GM19438 (cell line): ENCODE measurements at regions not wholly inside any gene's neighbourhood (a gene's known extent, or its start where the extent isn't known, plus 50 kb on each side); places are given as distances from the start of the nearest gene placed in this dataset.
"Not testable (repeated sequence)": the region's sequence is repeated elsewhere in the genome, so short reads cannot be mapped to it uniquely, and the experiment has no call there.

Experiments
- ATAC-seq: cut with Tn5 transposase; IDR thresholded peaks from one replicate; pipeline ENCODE4 v1.9.1; 2021; ENCODE audit warnings: low read depth; ENCODE audit not compliant: unreplicated experiment

DNA sequence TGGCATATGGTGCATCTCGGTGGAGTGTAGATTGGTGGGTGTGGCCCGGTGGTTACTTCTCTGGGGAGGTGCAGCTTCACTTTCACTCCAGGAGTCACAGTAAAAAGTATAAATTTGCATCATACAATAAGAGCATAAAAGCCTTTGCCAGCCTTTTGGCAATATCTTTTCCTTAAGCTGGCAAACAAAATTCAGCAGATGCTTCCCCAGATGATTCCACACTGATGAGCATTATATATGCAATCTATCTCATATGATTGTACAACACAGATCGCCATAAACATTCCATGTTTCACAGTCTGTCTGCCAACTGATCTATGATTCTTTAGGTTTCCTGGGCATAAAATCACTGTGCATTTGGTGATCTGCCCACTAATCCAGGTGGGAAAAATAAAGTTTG is 120.2 kb upstream of the ALCAM start:
- no peak for ATAC-seq

DNA sequence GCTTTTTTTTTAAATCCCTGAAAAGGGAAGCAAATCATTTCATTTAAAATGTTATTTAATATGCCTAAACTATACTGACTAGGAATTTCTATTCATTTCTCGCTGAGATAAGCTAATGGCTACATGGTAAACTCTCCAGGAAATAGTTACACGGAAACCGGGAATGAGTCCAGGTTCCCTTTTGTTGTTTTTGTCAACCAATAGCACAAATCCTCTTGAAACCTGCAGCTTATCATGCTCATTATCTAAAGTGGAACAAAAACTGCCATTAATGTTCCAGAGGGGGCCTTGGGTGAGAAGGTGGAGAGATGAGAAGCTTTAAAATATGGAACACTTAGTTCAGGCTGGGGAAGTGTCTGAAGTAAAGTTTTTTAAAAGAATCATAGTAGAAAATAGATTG is 113.5 kb upstream of the ALCAM start:
- ATAC-seq = no peak

GRCh38 chr3:105254154-105254553 is 112.6 kb upstream of the ALCAM start:
- no peak for ATAC-seq

DNA sequence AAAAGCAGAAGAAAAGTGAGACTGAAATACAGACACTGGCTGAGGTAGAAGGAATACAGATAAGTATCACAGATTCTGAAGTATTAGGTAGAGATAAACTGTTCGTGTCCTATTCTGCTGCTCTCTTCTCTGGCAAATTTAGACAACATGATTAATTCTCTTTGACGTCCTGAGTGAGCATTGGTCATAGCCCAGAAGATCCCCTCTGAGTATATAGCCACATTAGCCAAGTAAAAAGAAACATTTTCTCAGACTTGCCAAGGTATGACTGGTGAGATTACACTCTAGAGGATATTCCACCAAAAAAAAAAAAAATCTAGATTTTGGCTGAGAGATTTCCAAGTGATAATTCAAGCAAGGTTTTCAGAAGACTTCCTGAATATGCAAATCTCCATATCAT is 111.4 kb upstream of the ALCAM start:
- ATAC-seq = no peak

GRCh38 chr3:105259496-105259895 is 107.2 kb upstream of the ALCAM start:
- no peak for ATAC-seq

DNA sequence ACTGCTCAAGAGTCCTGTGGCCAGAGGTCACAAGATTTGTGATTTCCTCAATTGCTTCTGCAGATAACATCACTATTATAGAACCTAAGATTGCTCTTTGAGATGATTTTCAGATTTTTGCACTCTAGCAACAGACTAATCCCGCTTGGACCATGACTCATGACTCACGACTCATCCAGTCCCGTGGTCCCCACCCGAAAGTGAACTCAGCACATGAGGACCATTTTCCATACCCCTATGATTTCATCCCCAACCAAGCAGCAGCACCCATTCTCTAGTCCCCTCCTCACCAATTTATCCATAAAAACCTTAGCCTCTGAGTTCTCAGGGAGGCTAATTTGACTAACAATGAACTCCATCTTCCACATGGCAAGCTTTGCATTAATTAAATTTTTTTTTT is 106.3 kb upstream of the ALCAM start:
- ATAC-seq = no peak

- no peak for ATAC-seq
Observed at GRCh38 chr3:105274536-105274935, 92.2 kb upstream of the ALCAM start.

- no peak for ATAC-seq
Observed at GRCh38 chr3:105274958-105275357, 91.8 kb upstream of the ALCAM start.

GRCh38 chr3:105277656-105278055 is 89.1 kb upstream of the ALCAM start:
- no peak for ATAC-seq

DNA sequence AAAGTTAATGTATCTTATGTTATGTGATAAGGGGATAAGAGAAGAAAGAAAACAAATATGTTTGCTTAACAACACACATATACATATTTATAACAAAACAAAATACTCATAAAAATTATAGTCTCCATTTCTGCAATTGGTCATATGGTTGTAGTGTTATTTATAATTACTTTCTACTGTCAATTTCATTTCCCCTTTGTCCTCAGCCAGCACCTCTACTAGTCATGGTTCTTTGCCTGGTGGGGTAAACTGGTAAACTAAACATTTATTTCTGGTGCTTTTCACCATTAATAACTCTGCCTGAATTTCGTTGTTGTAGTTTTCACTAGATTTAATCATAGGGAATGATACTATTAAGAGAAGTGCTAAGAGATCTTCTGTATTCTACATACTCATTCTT is 88.0 kb upstream of the ALCAM start:
- no peak for ATAC-seq

DNA sequence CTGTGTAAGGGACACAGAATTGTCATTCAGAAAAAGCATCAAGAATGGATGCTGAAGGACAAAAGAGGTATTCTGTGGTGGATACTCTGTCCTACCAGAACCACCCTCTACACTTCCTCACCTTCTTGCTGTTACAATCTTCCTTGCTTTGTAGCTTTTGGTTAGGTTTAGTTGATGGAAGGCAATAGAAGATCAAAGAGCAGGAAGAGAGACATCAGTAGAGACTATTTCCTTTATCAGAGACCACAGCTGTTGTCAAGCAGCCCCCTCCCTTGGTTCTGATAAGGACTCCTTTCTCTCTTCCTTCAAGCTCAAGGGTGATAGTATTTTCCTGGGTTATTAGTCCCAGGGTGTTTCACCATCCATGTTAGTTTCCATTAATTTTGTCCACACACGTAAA is 84.7 kb upstream of the ALCAM start:
- ATAC-seq = no peak

DNA sequence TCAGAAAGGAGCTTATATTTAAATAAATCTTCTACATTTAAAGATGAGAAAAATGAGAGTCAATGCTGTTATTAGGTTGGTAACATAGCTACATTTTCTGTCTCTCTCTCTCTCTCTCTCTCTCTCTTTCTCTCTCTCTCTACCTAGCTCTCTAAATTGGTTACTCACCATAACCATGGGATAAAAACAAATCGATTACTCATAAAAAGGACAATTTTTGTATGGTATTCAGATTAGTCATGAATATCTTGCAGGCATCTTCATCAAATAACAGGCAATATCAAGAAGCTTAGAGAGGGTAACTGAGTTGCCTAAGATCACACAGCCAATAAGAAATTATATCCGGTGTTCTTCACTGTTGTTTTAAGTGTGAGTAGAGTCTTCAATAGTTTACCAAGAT is 81.8 kb upstream of the ALCAM start:
- ATAC-seq = no peak

GRCh38 chr3:105285653-105286241 is 81.0 kb upstream of the ALCAM start:
- no peak for ATAC-seq

DNA sequence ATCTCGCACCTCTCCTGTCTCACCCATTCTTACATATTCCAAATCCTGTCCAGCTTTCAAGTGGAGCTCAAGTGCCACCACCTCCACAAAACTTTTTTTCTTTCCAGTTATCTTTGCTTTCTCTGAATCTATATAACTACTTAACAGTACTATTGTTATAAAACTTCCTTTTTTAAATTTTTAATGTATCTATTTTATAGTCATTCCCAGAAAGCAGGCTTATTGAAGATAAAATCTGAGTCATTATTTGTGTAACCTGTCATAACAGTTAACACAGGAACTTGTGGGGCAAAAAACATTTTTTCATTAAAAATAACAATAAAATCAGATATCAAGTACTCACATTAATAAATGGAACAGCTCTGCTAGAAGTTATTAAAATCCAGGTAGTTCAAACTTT is 73.3 kb upstream of the ALCAM start:
- ATAC-seq = no peak

DNA sequence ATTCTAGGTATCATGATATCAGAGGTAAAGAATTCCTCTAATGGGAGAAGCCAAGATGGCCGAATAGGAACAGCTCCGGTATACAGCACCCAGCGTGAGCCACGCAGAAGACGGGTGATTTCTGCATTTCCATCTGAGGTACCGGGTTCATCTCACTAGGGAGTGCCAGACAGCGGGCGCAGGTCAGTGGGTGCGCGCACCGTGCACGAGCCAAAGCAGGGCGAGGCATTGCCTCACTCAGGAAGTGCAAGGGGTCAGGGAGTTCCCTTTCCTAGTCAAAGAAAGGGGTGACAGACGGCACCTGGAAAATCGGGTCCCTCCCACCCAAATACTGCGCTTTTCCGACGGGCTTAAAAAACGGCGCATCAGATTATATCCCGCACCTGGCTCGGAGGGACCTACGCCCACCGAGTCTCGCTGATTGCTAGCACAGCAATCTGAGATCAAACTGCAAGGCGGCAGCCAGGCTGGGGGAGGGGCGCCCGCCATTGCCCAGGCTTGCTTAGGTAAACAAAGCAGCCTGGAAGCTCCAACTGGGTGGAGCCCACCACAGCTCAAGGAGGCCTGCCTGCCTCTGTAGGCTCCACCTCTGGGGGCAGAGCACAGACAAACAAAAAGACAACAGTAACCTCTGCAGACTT is 70.4 kb upstream of the ALCAM start:
- not testable (repeated sequence) for ATAC-seq

GRCh38 chr3:105304487-105304886 is 62.2 kb upstream of the ALCAM start:
- ATAC-seq = no peak

GRCh38 chr3:105315144-105315543 is 51.6 kb upstream of the ALCAM start:
- no peak for ATAC-seq

DNA sequence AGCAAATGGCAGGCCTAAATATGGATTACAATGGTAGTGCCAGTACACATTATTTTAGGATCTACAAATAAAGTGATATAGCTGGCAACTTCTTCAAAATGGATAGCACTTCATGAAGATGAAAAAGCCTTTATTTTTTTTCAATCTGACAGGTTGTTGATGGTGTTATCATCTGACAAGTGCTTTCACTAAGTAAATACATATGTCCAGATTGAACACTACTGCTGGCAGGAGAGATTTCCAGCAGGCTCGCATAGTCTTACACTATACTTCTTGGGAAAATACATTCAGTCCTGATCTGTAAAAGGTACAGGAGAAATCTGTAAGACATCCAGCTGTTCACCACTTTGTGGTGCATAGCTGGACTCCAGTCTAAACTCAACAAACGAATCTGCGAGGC is 50.9 kb upstream of the ALCAM start:
- no peak for ATAC-seq

GRCh38 chr3:105316331-105316730 is 50.4 kb upstream of the ALCAM start:
- no peak for ATAC-seq
